ENCODE measurements at regions not wholly inside any gene's neighbourhood (a gene's known extent, or its start where the extent isn't known, plus 50 kb on each side); places are given as distances from the start of the nearest gene placed in this dataset.

GRCh38 chr3:157824281-157824680 is 281.9 kb downstream of the SHOX2 start:
- no peak for TF ChIP-seq CTCF (IDR thresholded peaks at IDR 0.05; ENCODE audit: insufficient read depth, low read length, missing control alignments)
- no peak for DNase-seq (ENCODE audit: low read depth, low spot score)
- ChIA-PET CTCF (no interaction called here), POLR2A (no interaction called here)
- H3K4me3 ChIP-seq (ENCODE audit: low read depth, low read length) = no peak overlapping the region

- no peak for DNase-seq (ENCODE audit: low read depth, low spot score)
- ChIA-PET POLR2A (no interaction called here), CTCF (interaction anchor here (1.0 kb wide), 1 partner anchor 10 kb away, joined by 3 read pairs; no protein-coding TSS in a partner anchor)
- H3K4me3 ChIP-seq (ENCODE audit: low read depth, low read length) = no peak overlapping the region
- TF ChIP-seq CTCF (IDR thresholded peaks at IDR 0.05; ENCODE audit: insufficient read depth, low read length, missing control alignments) = no peak
Observed at GRCh38 chr3:157823050-157823449, 283.2 kb downstream of the SHOX2 start.

GRCh38 chr3:157820157-157820517 is 286.1 kb downstream of the SHOX2 start:
- ChIA-PET POLR2A (no interaction called here), CTCF (no interaction called here)
- no peak overlapping the region for H3K4me3 ChIP-seq (ENCODE audit: low read depth, low read length)
- no peak for DNase-seq (ENCODE audit: low read depth, low spot score)
- no peak for TF ChIP-seq CTCF (IDR thresholded peaks at IDR 0.05; ENCODE audit: insufficient read depth, low read length, missing control alignments)

GRCh38 chr3:157819270-157820156 is 286.7 kb downstream of the SHOX2 start:
- no peak for TF ChIP-seq CTCF (IDR thresholded peaks at IDR 0.05; ENCODE audit: insufficient read depth, low read length, missing control alignments)
- ChIA-PET CTCF (no interaction called here), POLR2A (no interaction called here)

GRCh38 chr3:157816896-157817295 is 289.3 kb downstream of the SHOX2 start:
- TF ChIP-seq CTCF (IDR thresholded peaks at IDR 0.05; ENCODE audit: insufficient read depth, low read length, missing control alignments) = no peak
- no peak for DNase-seq (ENCODE audit: low read depth, low spot score)
- H3K4me3 ChIP-seq (ENCODE audit: low read depth, low read length) = no peak overlapping the region
- POLR2A ChIA-PET = no interaction called here
- CTCF ChIA-PET = interaction anchor here (0.6 kb wide), 1 partner anchor 8 kb away, joined by 4 read pairs; no protein-coding TSS in a partner anchor

More at GRCh38 chr3:157819270-157820156, 286.7 kb downstream of the SHOX2 start:
- DNase-seq (ENCODE audit: low read depth, low spot score) = no peak
- H3K4me3 ChIP-seq (ENCODE audit: low read depth, low read length) = no peak overlapping the region

GRCh38 chr3:157816296-157816695 is 289.9 kb downstream of the SHOX2 start:
- H3K4me3 ChIP-seq (ENCODE audit: low read depth, low read length) = no peak overlapping the region
- DNase-seq (ENCODE audit: low read depth, low spot score) = no peak
- ChIA-PET CTCF (interaction anchor here (0.6 kb wide), 1 partner anchor 9 kb away, joined by 4 read pairs; no protein-coding TSS in a partner anchor), POLR2A (no interaction called here)
- no peak for TF ChIP-seq CTCF (IDR thresholded peaks at IDR 0.05; ENCODE audit: insufficient read depth, low read length, missing control alignments)

All from AG04449 (cell line).